ENCODE measurements at regions not wholly inside any gene's neighbourhood (a gene's known extent, or its start where the extent isn't known, plus 50 kb on each side); places are given as distances from the start of the nearest gene placed in this dataset.

DNA sequence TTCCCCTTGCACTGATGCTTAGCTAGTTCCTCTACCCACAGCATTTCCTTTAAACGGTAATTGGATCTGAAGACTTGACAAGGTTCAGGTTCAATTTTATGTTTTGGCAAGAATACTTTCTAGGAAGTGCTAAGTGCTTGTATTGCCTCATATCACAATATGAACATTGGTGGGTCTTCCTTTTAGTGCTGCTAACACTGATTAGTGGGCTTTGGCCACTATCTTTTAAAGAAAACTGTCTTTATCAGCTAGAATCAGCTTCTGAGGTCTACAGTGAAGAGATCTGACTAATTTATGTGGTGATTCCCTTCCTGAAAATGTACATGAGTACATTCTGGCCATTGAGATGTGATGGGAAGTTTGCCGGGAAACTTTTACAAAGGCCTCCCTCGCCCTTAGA lies 316.7 kb upstream of the KLF3 start:
- no peak for TF ChIP-seq CTCF (IDR thresholded peaks at IDR 0.05)
- TF ChIP-seq POLR2A (IDR thresholded peaks at IDR 0.05): no peak
